ENCODE measurements at regions not wholly inside any gene's neighbourhood (a gene's known extent, or its start where the extent isn't known, plus 50 kb on each side); places are given as distances from the start of the nearest gene placed in this dataset.

GRCh38 chr3:186467969-186468368 is 76.2 kb downstream of the CRYGS start:
- H3K4me2 ChIP-seq (ENCODE audit: insufficient read depth, insufficient read length, low read length), result no peak overlapping the region
- no peaks in the 10 kb centered on the region for H4K20me1 ChIP-seq (ENCODE audit: control insufficient read depth, insufficient read depth, insufficient read length)
- H3K4me1 ChIP-seq (ENCODE audit: insufficient read depth, low read length), result no peaks in the 10 kb centered on the region
- no peaks in the 10 kb centered on the region for H3K27me3 ChIP-seq (ENCODE audit: insufficient read depth, low read length)
- H2BK12ac ChIP-seq (ENCODE audit: insufficient read length, low read depth, low read length), result no peak overlapping the region
- no peak overlapping the region for H3K9ac ChIP-seq (ENCODE audit: extremely low read depth, insufficient read length, low read length)
- H2AK5ac ChIP-seq (ENCODE audit: insufficient read length, low read length), result no peak overlapping the region
- no peak overlapping the region for H4K5ac ChIP-seq (ENCODE audit: insufficient read length, low read depth, low read length)
- no peak overlapping the region for H2BK5ac ChIP-seq (ENCODE audit: insufficient read length, low read length)
- no peak overlapping the region for H3K56ac ChIP-seq (ENCODE audit: insufficient read length, low read depth, low read length)
- no peak overlapping the region for H3K18ac ChIP-seq (ENCODE audit: insufficient read length, low read depth, low read length)
- Mint-ChIP-seq H3K36me3 (ENCODE audit: insufficient read depth in 1 of 3, low read depth in 3 of 3) (no peaks in the 10 kb centered on the region), H3K27ac (no peak overlapping the region), H3K4me3 (no peak overlapping the region), H3K9me3 (no peaks in the 10 kb centered on the region; a peak in 1 of 5 replicates), H3K27me3 (ENCODE audit: low read depth) (peaks cover 19% of the 10 kb centered on the region), H3K4me1 (no peaks in the 10 kb centered on the region)
- no CpG with 5 or more reads among the region's 2 CpGs for WGBS (ENCODE audit: extremely low coverage, insufficient read length, low lambda C conversion rate)
- H2BK15ac ChIP-seq (ENCODE audit: low read depth, low read length), result no peak overlapping the region
- H3K4ac ChIP-seq (ENCODE audit: low read depth, low read length), result no peak overlapping the region
- no peaks in the 10 kb centered on the region for H3K79me2 ChIP-seq (ENCODE audit: insufficient read depth, low read length)
- no peaks in the 10 kb centered on the region for H3K79me1 ChIP-seq (ENCODE audit: insufficient read depth, low read depth, low read length, poor library complexity, severe bottlenecking)
- no peak overlapping the region for H4K8ac ChIP-seq (replicated peaks; ENCODE audit: insufficient read length, low read depth, low read length)
- TF ChIP-seq, protein P1, sequence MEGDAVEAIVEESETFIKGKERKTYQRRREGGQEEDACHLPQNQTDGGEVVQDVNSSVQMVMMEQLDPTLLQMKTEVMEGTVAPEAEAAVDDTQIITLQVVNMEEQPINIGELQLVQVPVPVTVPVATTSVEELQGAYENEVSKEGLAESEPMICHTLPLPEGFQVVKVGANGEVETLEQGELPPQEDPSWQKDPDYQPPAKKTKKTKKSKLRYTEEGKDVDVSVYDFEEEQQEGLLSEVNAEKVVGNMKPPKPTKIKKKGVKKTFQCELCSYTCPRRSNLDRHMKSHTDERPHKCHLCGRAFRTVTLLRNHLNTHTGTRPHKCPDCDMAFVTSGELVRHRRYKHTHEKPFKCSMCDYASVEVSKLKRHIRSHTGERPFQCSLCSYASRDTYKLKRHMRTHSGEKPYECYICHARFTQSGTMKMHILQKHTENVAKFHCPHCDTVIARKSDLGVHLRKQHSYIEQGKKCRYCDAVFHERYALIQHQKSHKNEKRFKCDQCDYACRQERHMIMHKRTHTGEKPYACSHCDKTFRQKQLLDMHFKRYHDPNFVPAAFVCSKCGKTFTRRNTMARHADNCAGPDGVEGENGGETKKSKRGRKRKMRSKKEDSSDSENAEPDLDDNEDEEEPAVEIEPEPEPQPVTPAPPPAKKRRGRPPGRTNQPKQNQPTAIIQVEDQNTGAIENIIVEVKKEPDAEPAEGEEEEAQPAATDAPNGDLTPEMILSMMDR (conservative IDR thresholded peaks at IDR 0.05), result no peak
- no peak overlapping the region for H2BK120ac ChIP-seq (ENCODE audit: low read depth, low read length, poor library complexity, severe bottlenecking)
- no peak overlapping the region for H3K23ac ChIP-seq (ENCODE audit: insufficient read length, low read depth, low read length)
- H2AFZ ChIP-seq (ENCODE audit: low read length), result no peak overlapping the region
- no peak overlapping the region for H4K91ac ChIP-seq (ENCODE audit: insufficient read length, low read depth, low read length)
- H3K14ac ChIP-seq (ENCODE audit: insufficient read depth, low read length), result no peak overlapping the region
- no peak overlapping the region for H2BK20ac ChIP-seq (ENCODE audit: low read depth, low read length, poor library complexity, severe bottlenecking)
- no peak overlapping the region for H3K27ac ChIP-seq (ENCODE audit: insufficient read length, low read depth, low read length)
- no peaks in the 10 kb centered on the region for H3K23me2 ChIP-seq (ENCODE audit: insufficient read length, low read depth, low read length, poor library complexity, severe bottlenecking)
- H3K9me3 ChIP-seq (ENCODE audit: control insufficient read depth, low read depth, low read length), result no peaks in the 10 kb centered on the region
- no peak overlapping the region for H3T11ph ChIP-seq (ENCODE audit: low read length)
- DNase-seq, result no peak

Measured in H9 (cell line).